Panc1 (cell line): ENCODE measurements at regions not wholly inside any gene's neighbourhood (a gene's known extent, or its start where the extent isn't known, plus 50 kb on each side); places are given as distances from the start of the nearest gene placed in this dataset.

Experiments
- ATAC-seq: fragments of 200-7000 bp; cut with Tn5 transposase; 2 replicates; pipeline ENCODE4 v1.9.1; 2020; ENCODE audit warnings: mild to moderate bottlenecking, moderate library complexity
- BruUV-seq: library from RNA; stranded (reverse); fragments of 400-500 nt; replicated peaks from 2 replicates; lab custom pipeline; 2021; lab: Mats Ljungman, UMichigan
- CTCF ChIA-PET: fragments of 300-600 bp; sonication (Branson Sonifier 250); formaldehyde crosslinking; loops from one replicate; lab custom pipeline; 2022; ENCODE audit warnings: antibody characterized with exemption; lab: Charles Lee
- POLR2A ChIA-PET: fragments of 300-600 bp; sonication (Branson Sonifier 250); formaldehyde crosslinking; loops from one replicate; lab custom pipeline; 2022; ENCODE audit warnings: antibody characterized with exemption; lab: Charles Lee
- DNase-seq: peaks from one replicate; pipeline ENCODE4 v3.0.0-alpha.2; 2010; ENCODE audit warnings: low read depth, low spot score
- H3K27ac ChIP-seq: 2 replicates; pipeline ENCODE4 v1.5.1; 2011; ENCODE audit warnings: mild to moderate bottlenecking, low read length, inconsistent platforms
- H3K27me3 ChIP-seq: fragments of 200-500 bp; sonication (Bioruptor generic); 2 replicates; pipeline ENCODE4 v1.6.0; 2014; ENCODE audit warnings: low read length, inconsistent platforms; ENCODE audit not compliant: control insufficient read depth, insufficient read depth
- H3K36me3 ChIP-seq: fragments of 200-500 bp; sonication (Bioruptor generic); 2 replicates; pipeline ENCODE4 v1.5.1; 2014; ENCODE audit warnings: inconsistent platforms, mild to moderate bottlenecking, low read length, moderate library complexity; ENCODE audit not compliant: control insufficient read depth, insufficient read depth
- H3K4me1 ChIP-seq: 2 replicates; pipeline ENCODE4 v1.5.1; 2011; ENCODE audit warnings: inconsistent platforms, mild to moderate bottlenecking, low read length, moderate library complexity; ENCODE audit not compliant: control insufficient read depth, insufficient read depth
- H3K4me3 ChIP-seq, 2 experiments: 2 replicates each; pipeline ENCODE4 v1.5.1; 2011 to 2012; ENCODE audit warnings: low read depth in 2 of 2, low read length in 2 of 2, mild to moderate bottlenecking in 2 of 2, inconsistent platforms in 1 of 2, moderate library complexity in 1 of 2
- H3K9me3 ChIP-seq: fragments of 200-500 bp; sonication (Bioruptor generic); 2 replicates; pipeline ENCODE4 v1.5.1; 2014; ENCODE audit warnings: low read depth, mild to moderate bottlenecking, inconsistent platforms, low read length, moderate library complexity; ENCODE audit not compliant: control insufficient read depth, insufficient read depth
- CTCF ChIP-seq: fragments of 450-650 bp; IDR thresholded peaks from 2 replicates; pipeline ENCODE4 v1.5.1; 2017; ENCODE audit warnings: mild to moderate bottlenecking
- POLR2AphosphoS5 ChIP-seq: IDR thresholded peaks from 2 replicates; pipeline ENCODE4 v1.6.1; 2012; ENCODE audit warnings: mild to moderate bottlenecking, low read depth, low read length, moderate library complexity
- REST ChIP-seq, 2 experiments: IDR thresholded peaks; 2 replicates each; pipeline ENCODE4 v1.6.1; 2011 to 2012; ENCODE audit warnings: low read depth in 2 of 2, control low read depth in 1 of 2, low read length in 1 of 2, mild to moderate bottlenecking in 1 of 2, moderate library complexity in 1 of 2; ENCODE audit not compliant: insufficient read depth in 1 of 2
- SIN3A ChIP-seq: IDR thresholded peaks from 2 replicates; pipeline ENCODE4 v1.6.1; 2012; ENCODE audit warnings: low read depth, mild to moderate bottlenecking, low read length, moderate library complexity, borderline replicate concordance; ENCODE audit not compliant: insufficient read depth
- TCF7L2 ChIP-seq: IDR thresholded peaks from 2 replicates; pipeline ENCODE4 v1.6.1; 2011; ENCODE audit warnings: mild to moderate bottlenecking, low read depth, low read length, inconsistent platforms
- in situ Hi-C: cut with HindIII; loops from 2 replicates; pipeline ENCODE4 v1.10.0; 2016; ENCODE audit warnings: low sequenced_read_pairs, low pct_unique_long_range_greater_than_20kb
- intact Hi-C: fragments of 100-400 bp; cut with micrococcal nuclease; formaldehyde crosslinking; loops from one replicate; pipeline ENCODE4 v1.10.0; 2022; ENCODE audit not compliant: unreplicated experiment

DNA sequence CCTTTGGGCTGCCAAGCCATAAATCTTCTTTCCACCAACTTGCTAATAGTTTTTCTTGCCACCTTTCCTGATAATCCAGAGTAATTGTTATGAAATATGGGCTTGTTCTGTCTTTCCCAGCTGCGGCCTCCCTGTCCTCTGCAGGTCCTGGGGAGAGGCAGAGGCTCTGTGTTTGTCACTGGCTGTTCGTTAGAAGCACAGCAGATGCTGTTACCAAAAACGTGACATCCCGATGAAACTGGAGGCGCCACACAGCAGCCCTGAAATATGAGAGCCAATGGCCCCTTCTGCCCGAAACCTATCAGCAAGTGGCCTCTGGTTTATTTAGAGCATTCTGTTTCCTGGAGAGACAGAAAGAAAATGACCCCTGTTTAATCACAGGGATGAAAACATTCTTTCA, 115.1 kb upstream of the ANKFN1 start:
- POLR2A ChIA-PET: no interaction called here
- no peak for ATAC-seq
- intact Hi-C loops: no loop called here

DNA sequence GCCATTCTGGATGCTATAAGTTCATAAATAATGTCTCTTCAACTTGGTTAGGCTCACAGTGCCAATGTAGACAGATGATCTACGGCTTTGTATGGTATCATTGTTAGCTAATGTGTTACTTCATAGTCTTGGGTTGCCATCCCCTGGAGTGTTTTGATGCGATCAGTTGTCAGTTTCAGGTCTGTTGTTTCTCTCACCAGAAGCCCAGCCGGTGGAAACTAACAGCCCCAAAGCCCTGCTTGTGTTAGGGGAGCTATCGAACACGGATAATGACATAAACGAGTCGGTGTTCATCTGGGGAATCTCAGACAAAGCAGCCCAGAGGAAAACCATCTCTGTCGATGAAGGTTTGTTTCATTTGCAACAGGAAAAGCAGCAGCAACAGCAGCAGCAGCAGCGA, 107.4 kb upstream of the ANKFN1 start:
- ChIA-PET POLR2A (no interaction called here), CTCF (no interaction called here)
- Histone ChIP-seq H3K36me3 (no peaks in the 10 kb centered on the region), H3K27me3 (no peaks in the 10 kb centered on the region), H3K27ac (no peak overlapping the region), H3K4me1 (no peaks in the 10 kb centered on the region), H3K4me3 (no peak overlapping the region), H3K9me3 (no peaks in the 10 kb centered on the region)
- TF ChIP-seq POLR2AphosphoS5: no peak
- no peak for TF ChIP-seq REST (IDR thresholded peaks at IDR 0.05; ENCODE audit: insufficient read depth in 1 of 2, low read depth in 2 of 2, low read length in 1 of 2)
- TF ChIP-seq SIN3A: no peak
- no peak for TF ChIP-seq TCF7L2
- TF ChIP-seq CTCF: no peak
- intact Hi-C loops: no loop called here
- no peak for ATAC-seq
- DNase-seq: no peak
- in situ Hi-C loops: no loop called here
- no TSS peak for BruUV-seq

More for the DNA sequence above, 115.1 kb upstream of the ANKFN1 start:
- Histone ChIP-seq H3K4me1 (no peaks in the 10 kb centered on the region), H3K36me3 (no peaks in the 10 kb centered on the region), H3K27ac (no peak overlapping the region), H3K27me3 (no peaks in the 10 kb centered on the region), H3K9me3 (no peaks in the 10 kb centered on the region), H3K4me3 (no peak overlapping the region)
- in situ Hi-C loops: no loop called here
- BruUV-seq: no TSS peak
- TF ChIP-seq CTCF: no peak
- TF ChIP-seq POLR2AphosphoS5: no peak
- no peak for TF ChIP-seq TCF7L2
- TF ChIP-seq REST (IDR thresholded peaks at IDR 0.05; ENCODE audit: insufficient read depth in 1 of 2, low read depth in 2 of 2, low read length in 1 of 2): no peak
- TF ChIP-seq SIN3A: no peak
- CTCF ChIA-PET: no interaction called here
- no peak for DNase-seq
